ENCODE measurements at regions not wholly inside any gene's neighbourhood (a gene's known extent, or its start where the extent isn't known, plus 50 kb on each side); places are given as distances from the start of the nearest gene placed in this dataset.

DNA sequence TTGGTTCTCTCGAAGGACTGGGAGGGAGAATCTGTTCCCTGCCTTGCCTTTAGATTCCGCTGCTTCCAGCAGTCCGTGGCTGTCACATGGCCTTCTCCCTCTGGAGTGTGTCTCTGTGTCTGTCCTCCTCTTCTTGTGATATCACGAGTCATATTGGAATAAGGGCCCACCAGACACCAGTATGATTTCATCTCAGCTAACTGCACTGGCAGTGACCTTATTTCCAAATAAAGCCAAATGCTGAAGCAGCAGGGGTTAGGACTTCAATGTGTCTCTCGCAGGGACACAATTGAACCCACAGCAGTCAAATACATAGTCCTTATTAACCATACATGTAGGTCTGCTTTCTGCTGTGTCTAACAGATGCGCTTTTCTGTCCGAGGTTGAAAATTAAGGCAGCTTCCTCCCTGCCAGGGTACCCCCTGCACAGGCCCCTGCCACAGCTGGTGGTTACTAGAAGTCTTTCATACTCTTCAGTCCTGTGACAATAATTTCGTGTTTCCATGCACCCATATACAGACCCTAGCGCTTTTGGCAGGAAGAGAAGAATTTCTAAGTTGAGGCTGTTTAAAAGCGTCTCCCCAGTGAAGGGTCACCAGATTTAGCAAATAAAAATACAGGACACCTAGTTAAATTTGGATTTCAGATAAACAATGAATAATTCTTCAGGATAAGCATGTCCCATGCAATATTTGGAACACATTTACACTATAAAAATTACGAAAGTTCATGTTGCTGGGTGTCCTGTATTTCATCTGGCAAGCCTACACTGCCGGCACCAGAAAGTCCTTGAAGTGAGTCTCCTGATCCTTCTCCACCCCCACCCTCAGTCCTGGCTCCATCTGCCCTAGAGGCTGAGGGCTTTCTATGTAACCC, 182.1 kb downstream of the ETS2 start:
- TF ChIP-seq, protein P1, sequence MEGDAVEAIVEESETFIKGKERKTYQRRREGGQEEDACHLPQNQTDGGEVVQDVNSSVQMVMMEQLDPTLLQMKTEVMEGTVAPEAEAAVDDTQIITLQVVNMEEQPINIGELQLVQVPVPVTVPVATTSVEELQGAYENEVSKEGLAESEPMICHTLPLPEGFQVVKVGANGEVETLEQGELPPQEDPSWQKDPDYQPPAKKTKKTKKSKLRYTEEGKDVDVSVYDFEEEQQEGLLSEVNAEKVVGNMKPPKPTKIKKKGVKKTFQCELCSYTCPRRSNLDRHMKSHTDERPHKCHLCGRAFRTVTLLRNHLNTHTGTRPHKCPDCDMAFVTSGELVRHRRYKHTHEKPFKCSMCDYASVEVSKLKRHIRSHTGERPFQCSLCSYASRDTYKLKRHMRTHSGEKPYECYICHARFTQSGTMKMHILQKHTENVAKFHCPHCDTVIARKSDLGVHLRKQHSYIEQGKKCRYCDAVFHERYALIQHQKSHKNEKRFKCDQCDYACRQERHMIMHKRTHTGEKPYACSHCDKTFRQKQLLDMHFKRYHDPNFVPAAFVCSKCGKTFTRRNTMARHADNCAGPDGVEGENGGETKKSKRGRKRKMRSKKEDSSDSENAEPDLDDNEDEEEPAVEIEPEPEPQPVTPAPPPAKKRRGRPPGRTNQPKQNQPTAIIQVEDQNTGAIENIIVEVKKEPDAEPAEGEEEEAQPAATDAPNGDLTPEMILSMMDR (IDR thresholded peaks at IDR 0.05; ENCODE audit: borderline replicate concordance, extremely low read depth, low read length, poor library complexity, severe bottlenecking), result no peak
- no peak for TF ChIP-seq EZH2 (IDR thresholded peaks at IDR 0.05; ENCODE audit: borderline replicate concordance, low read depth, low read length, severe bottlenecking)
